AG10803 (cell line): ENCODE measurements at regions not wholly inside any gene's neighbourhood (a gene's known extent, or its start where the extent isn't known, plus 50 kb on each side); places are given as distances from the start of the nearest gene placed in this dataset.
"Not testable (repeated sequence)": the region's sequence is repeated elsewhere in the genome, so short reads cannot be mapped to it uniquely, and the experiment has no call there.

Source experiments
- DNase-seq: peaks from one replicate; pipeline ENCODE4 v3.0.0; 2010; ENCODE audit warnings: low read depth
- H3K4me3 ChIP-seq: 2 replicates; pipeline ENCODE4 v1.5.1; 2011; ENCODE audit warnings: mild to moderate bottlenecking, low read length, control low read depth
- CTCF ChIP-seq: conservative IDR thresholded peaks from 2 replicates; pipeline ENCODE4 v1.5.1; 2011; ENCODE audit warnings: mild to moderate bottlenecking, low read length, control low read depth, inconsistent platforms

- no peak for TF ChIP-seq CTCF
- DNase-seq: no peak
- H3K4me3 ChIP-seq: no peak overlapping the region
These were observed 1366.6 kb downstream of the FSCB start for GRCh38 chr14:43140453-43140852.

GRCh38 chr14:43135877-43136411 lies 1371.1 kb downstream of the FSCB start:
- no peak for DNase-seq

GRCh38 chr14:43132441-43132840 lies 1374.6 kb downstream of the FSCB start:
- no peak for DNase-seq
- TF ChIP-seq CTCF: no peak
- no peak overlapping the region for H3K4me3 ChIP-seq

More at GRCh38 chr14:43135877-43136411, 1371.1 kb downstream of the FSCB start:
- H3K4me3 ChIP-seq: no peak overlapping the region
- no peak for TF ChIP-seq CTCF

GRCh38 chr14:43128429-43128828 lies 1378.7 kb downstream of the FSCB start:
- not testable (repeated sequence) for DNase-seq, H3K4me3 ChIP-seq

- not testable (repeated sequence) for H3K4me3 ChIP-seq, DNase-seq
These were observed 1379.2 kb downstream of the FSCB start for GRCh38 chr14:43127874-43128273.

- DNase-seq: no peak
- no peak overlapping the region for H3K4me3 ChIP-seq
These were observed 1383.5 kb downstream of the FSCB start for GRCh38 chr14:43123544-43123943.

GRCh38 chr14:43119672-43120071 lies 1387.4 kb downstream of the FSCB start:
- H3K4me3 ChIP-seq: no peak overlapping the region
- DNase-seq: no peak
- TF ChIP-seq CTCF: no peak

More at GRCh38 chr14:43123544-43123943, 1383.5 kb downstream of the FSCB start:
- TF ChIP-seq CTCF: no peak

- no peak for TF ChIP-seq CTCF
- DNase-seq: no peak
- H3K4me3 ChIP-seq: no peak overlapping the region
These were observed 1390.7 kb downstream of the FSCB start for GRCh38 chr14:43116341-43116740.
